Activated CD8-positive, alpha-beta T cell treated with anti-CD3 and anti-CD28 coated beads, Interleukin-2, amount 10 ng/mL, durations not matched to agents 7 days and 5 days (primary cell): ENCODE measurements at regions not wholly inside any gene's neighbourhood (a gene's known extent, or its start where the extent isn't known, plus 50 kb on each side); places are given as distances from the start of the nearest gene placed in this dataset.

Source experiments
- ATAC-seq: fragments of 150-1000 bp; cut with Tn5 transposase; one replicate; pipeline ENCODE4 v1.10.0; 2021; ENCODE audit warnings: moderate library complexity
- CTCF ChIA-PET: fragments of 350-600 bp; sonication (Branson Sonifier 250); formaldehyde crosslinking; loops from one replicate; lab custom pipeline; 2021; ENCODE audit warnings: antibody characterized with exemption; lab: Charles Lee
- POLR2A ChIA-PET: fragments of 350-600 bp; sonication (Branson Sonifier 250); formaldehyde crosslinking; loops from one replicate; lab custom pipeline; 2021; ENCODE audit warnings: antibody characterized with exemption; lab: Charles Lee
- DNase-seq: peaks from one replicate; pipeline ENCODE4 v3.0.0-alpha.2; 2020
- H3K27ac Mint-ChIP-seq: one replicate; pipeline ENCODE4 v1.8.0; 2021; ENCODE audit warnings: mild to moderate bottlenecking, mixed read lengths
- H3K27me3 Mint-ChIP-seq: one replicate; pipeline ENCODE4 v1.8.0; 2021; ENCODE audit warnings: low read depth, mixed read lengths
- H3K36me3 Mint-ChIP-seq: one replicate; pipeline ENCODE4 v1.8.0; 2021; ENCODE audit warnings: low read depth, mixed read lengths
- H3K4me1 Mint-ChIP-seq: one replicate; pipeline ENCODE4 v1.8.0; 2021; ENCODE audit warnings: low read depth, mixed read lengths
- H3K4me3 Mint-ChIP-seq: one replicate; pipeline ENCODE4 v1.8.0; 2021; ENCODE audit warnings: mild to moderate bottlenecking, mixed read lengths
- H3K9me3 Mint-ChIP-seq: one replicate; pipeline ENCODE4 v1.8.0; 2022; ENCODE audit warnings: mixed read lengths; ENCODE audit not compliant: insufficient read depth

GRCh38 chr2:147173189-147173581, 671.6 kb upstream of the ACVR2A start:
- no peaks in the 10 kb centered on the region for H3K4me1 Mint-ChIP-seq
- no peaks in the 10 kb centered on the region for H3K36me3 Mint-ChIP-seq
- ATAC-seq (no peak), DNase-seq (no peak)
- no peak overlapping the region for H3K27ac Mint-ChIP-seq
- H3K27me3 Mint-ChIP-seq, result no peaks in the 10 kb centered on the region
- no peaks in the 10 kb centered on the region for H3K9me3 Mint-ChIP-seq
- ChIA-PET CTCF (no interaction called here), POLR2A (no interaction called here)
- H3K4me3 Mint-ChIP-seq, result no peak overlapping the region

- POLR2A ChIA-PET, result no interaction called here
- Mint-ChIP-seq H3K4me1 (no peaks in the 10 kb centered on the region), H3K9me3 (no peaks in the 10 kb centered on the region), H3K27ac (no peak overlapping the region), H3K27me3 (no peaks in the 10 kb centered on the region), H3K36me3 (no peaks in the 10 kb centered on the region), H3K4me3 (no peak overlapping the region)
- DNase-seq (no peak), ATAC-seq (no peak)
- CTCF ChIA-PET, result no interaction called here
Observed at GRCh38 chr2:147172493-147173188, 672.2 kb upstream of the ACVR2A start.

DNA sequence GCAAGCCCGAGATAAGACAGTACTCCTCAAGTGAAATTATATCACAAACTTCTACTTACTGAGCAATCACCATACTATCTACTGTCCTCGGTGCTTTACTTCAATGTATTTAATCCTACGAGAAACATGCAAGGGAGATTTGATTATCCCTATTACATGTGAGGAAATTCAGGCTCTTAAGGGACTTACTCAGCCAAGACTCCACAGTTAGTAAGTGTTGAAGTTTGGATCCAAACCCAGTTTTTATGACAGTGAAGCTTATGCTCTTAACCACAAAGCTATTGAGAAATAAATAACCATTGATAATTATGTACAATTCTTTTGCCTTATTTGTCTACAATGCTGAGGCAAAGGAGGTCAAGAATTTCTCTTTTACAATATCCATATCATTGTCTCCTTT, 672.9 kb upstream of the ACVR2A start:
- no peaks in the 10 kb centered on the region for H3K9me3 Mint-ChIP-seq
- H3K4me1 Mint-ChIP-seq, result no peaks in the 10 kb centered on the region
- H3K27ac Mint-ChIP-seq, result no peak overlapping the region
- DNase-seq (no peak), ATAC-seq (no peak)
- H3K27me3 Mint-ChIP-seq, result no peaks in the 10 kb centered on the region
- no peaks in the 10 kb centered on the region for H3K36me3 Mint-ChIP-seq
- H3K4me3 Mint-ChIP-seq, result no peak overlapping the region
- POLR2A ChIA-PET, result no interaction called here
- CTCF ChIA-PET, result no interaction called here

DNA sequence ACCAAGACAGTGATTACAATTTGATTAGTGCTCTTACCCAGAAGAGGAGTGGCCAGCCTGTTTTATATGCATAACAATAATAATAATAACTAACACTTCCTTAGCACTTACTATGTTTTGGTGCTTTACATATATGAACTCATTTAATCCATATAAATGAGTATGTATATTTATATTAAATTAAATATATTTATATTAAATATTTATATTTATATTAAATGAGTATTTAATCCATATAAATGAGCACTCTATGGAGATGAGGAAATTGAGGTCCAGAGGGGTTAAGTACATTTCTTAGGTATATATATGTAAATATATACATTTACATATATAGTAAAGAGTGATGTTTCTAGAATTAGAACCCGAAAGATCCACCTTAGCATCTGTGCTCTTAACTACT, 673.9 kb upstream of the ACVR2A start:
- Mint-ChIP-seq H3K27ac (no peak overlapping the region), H3K27me3 (no peaks in the 10 kb centered on the region), H3K4me1 (no peaks in the 10 kb centered on the region), H3K36me3 (no peaks in the 10 kb centered on the region), H3K4me3 (no peak overlapping the region), H3K9me3 (no peaks in the 10 kb centered on the region)
- POLR2A ChIA-PET, result no interaction called here
- CTCF ChIA-PET, result no interaction called here
- ATAC-seq, result no peak
- no peak for DNase-seq

- H3K27ac Mint-ChIP-seq, result no peak overlapping the region
- no peaks in the 10 kb centered on the region for H3K9me3 Mint-ChIP-seq
- no peaks in the 10 kb centered on the region for H3K4me1 Mint-ChIP-seq
- CTCF ChIA-PET, result no interaction called here
- H3K36me3 Mint-ChIP-seq, result no peaks in the 10 kb centered on the region
- H3K27me3 Mint-ChIP-seq, result no peaks in the 10 kb centered on the region
- POLR2A ChIA-PET, result no interaction called here
- no peak overlapping the region for H3K4me3 Mint-ChIP-seq
- ATAC-seq, result no peak
- DNase-seq, result no peak
Observed at GRCh38 chr2:147165697-147166382, 679.0 kb upstream of the ACVR2A start.

DNA sequence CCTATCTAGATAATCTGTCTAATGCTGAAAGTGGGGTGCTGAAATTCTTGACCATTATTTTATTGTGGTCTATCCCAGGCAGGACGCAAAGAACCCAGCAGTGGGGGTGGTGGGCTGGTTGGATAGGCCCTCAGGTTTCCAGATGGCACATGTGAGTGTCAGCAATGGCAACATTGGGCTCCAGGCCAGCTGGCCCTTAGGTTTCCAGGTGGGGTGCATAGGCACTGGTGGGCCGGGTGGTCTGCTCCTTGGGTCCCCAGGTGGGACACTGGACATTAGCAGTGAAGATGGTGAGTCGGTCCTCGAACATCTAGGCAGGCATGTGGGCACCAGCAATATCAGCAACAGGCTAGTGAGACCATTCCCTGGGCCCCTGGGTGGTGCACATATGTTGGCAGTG, 680.3 kb upstream of the ACVR2A start:
- CTCF ChIA-PET, result no interaction called here
- H3K4me3 Mint-ChIP-seq, result no peak overlapping the region
- no peaks in the 10 kb centered on the region for H3K27me3 Mint-ChIP-seq
- ATAC-seq (no peak), DNase-seq (no peak)
- H3K36me3 Mint-ChIP-seq, result no peaks in the 10 kb centered on the region
- no peaks in the 10 kb centered on the region for H3K4me1 Mint-ChIP-seq
- POLR2A ChIA-PET, result no interaction called here
- H3K27ac Mint-ChIP-seq, result no peak overlapping the region
- no peaks in the 10 kb centered on the region for H3K9me3 Mint-ChIP-seq

- ChIA-PET POLR2A (no interaction called here), CTCF (no interaction called here)
- Mint-ChIP-seq H3K27ac (no peak overlapping the region), H3K27me3 (no peaks in the 10 kb centered on the region), H3K9me3 (no peaks in the 10 kb centered on the region), H3K4me3 (no peak overlapping the region), H3K36me3 (no peaks in the 10 kb centered on the region), H3K4me1 (no peaks in the 10 kb centered on the region)
- DNase-seq (no peak), ATAC-seq (no peak)
Observed at GRCh38 chr2:147161746-147162145, 683.1 kb upstream of the ACVR2A start.

DNA sequence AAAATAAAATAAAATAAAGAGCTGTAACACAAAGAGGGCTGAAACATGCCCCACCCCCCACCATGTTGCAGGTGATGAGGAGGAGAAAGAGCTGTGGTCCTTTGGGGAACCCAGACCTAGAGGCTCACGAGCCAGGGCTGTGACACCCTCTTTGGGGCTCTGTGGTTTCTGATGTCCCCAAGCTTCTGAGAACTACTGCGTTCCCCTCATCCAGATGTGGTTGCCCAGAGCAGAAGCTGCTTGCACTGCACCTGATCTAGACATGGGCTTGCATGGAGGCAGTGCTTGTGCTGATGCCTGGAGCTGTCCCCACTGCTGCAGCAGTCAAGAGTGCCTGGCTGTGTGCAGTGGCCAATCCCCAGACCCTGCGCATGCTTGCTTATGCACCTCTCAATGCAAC, 687.9 kb upstream of the ACVR2A start:
- ChIA-PET POLR2A (no interaction called here), CTCF (no interaction called here)
- Mint-ChIP-seq H3K36me3 (no peaks in the 10 kb centered on the region), H3K4me3 (no peak overlapping the region), H3K9me3 (no peaks in the 10 kb centered on the region), H3K27me3 (no peaks in the 10 kb centered on the region), H3K4me1 (no peaks in the 10 kb centered on the region), H3K27ac (no peak overlapping the region)
- DNase-seq, result no peak
- ATAC-seq, result no peak

GRCh38 chr2:147150241-147150635, 694.6 kb upstream of the ACVR2A start:
- ATAC-seq, result no peak
- CTCF ChIA-PET, result no interaction called here
- Mint-ChIP-seq H3K27me3 (no peaks in the 10 kb centered on the region), H3K9me3 (peaks cover 7% of the 10 kb centered on the region), H3K4me3 (no peak overlapping the region), H3K27ac (no peak overlapping the region), H3K36me3 (no peaks in the 10 kb centered on the region), H3K4me1 (no peaks in the 10 kb centered on the region)
- POLR2A ChIA-PET, result interaction anchor here (0.6 kb wide), 1 partner anchor 300 kb away, joined by 3 read pairs; no protein-coding TSS in a partner anchor
- no peak for DNase-seq

- no peak overlapping the region for H3K27ac Mint-ChIP-seq
- no peak overlapping the region for H3K4me3 Mint-ChIP-seq
- POLR2A ChIA-PET, result no interaction called here
- no peaks in the 10 kb centered on the region for H3K27me3 Mint-ChIP-seq
- CTCF ChIA-PET, result no interaction called here
- no peak for DNase-seq
- peaks cover 7% of the 10 kb centered on the region for H3K9me3 Mint-ChIP-seq
- no peak for ATAC-seq
- H3K4me1 Mint-ChIP-seq, result no peaks in the 10 kb centered on the region
- H3K36me3 Mint-ChIP-seq, result no peaks in the 10 kb centered on the region
Observed at GRCh38 chr2:147149575-147150240, 695.1 kb upstream of the ACVR2A start.

GRCh38 chr2:147147802-147148201, 697.0 kb upstream of the ACVR2A start:
- no peak overlapping the region for H3K4me3 Mint-ChIP-seq
- POLR2A ChIA-PET, result no interaction called here
- CTCF ChIA-PET, result no interaction called here

DNA sequence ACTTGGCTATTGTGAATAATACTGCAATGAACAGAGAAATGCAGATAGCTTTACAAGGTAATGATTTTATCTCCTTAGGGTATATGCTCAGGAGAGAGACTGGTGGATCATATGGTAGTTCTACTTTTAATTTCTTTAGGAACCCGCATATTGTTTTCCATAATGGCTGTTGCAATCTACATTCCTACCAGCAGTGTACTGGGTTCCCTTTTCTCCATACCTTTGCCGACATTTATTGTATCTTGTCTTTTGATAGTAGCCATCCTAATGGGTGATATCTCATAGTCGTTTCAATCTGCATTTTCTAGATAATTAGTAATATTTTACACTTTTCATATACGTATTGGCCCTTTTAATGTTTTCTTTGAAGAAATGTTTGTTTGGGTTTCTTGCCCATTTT, 702.9 kb upstream of the ACVR2A start:
- POLR2A ChIA-PET, result no interaction called here
- Mint-ChIP-seq H3K4me1 (no peaks in the 10 kb centered on the region), H3K27ac (no peak overlapping the region), H3K4me3 (no peak overlapping the region), H3K27me3 (no peaks in the 10 kb centered on the region), H3K9me3 (no peaks in the 10 kb centered on the region), H3K36me3 (no peaks in the 10 kb centered on the region)
- DNase-seq (no peak), ATAC-seq (no peak)
- CTCF ChIA-PET, result no interaction called here

More at GRCh38 chr2:147147802-147148201, 697.0 kb upstream of the ACVR2A start:
- ATAC-seq (no peak), DNase-seq (no peak)
- H3K4me1 Mint-ChIP-seq, result no peaks in the 10 kb centered on the region
- peaks cover 7% of the 10 kb centered on the region for H3K9me3 Mint-ChIP-seq
- no peaks in the 10 kb centered on the region for H3K27me3 Mint-ChIP-seq
- no peak overlapping the region for H3K27ac Mint-ChIP-seq
- no peaks in the 10 kb centered on the region for H3K36me3 Mint-ChIP-seq
